GM23338 (cell line): ENCODE measurements at regions not wholly inside any gene's neighbourhood (a gene's known extent, or its start where the extent isn't known, plus 50 kb on each side); places are given as distances from the start of the nearest gene placed in this dataset.

Experiments used
- ATAC-seq: fragments of 200-7000 bp; cut with Tn5 transposase; 3 replicates; pipeline ENCODE4 v1.9.1; 2020
- DNase-seq: peaks from one replicate; pipeline ENCODE4 v3.0.0-alpha.2; 2015; ENCODE audit warnings: low spot score
- H2AFZ ChIP-seq: fragments of 200-600 bp; sonication (generic); 2 replicates; pipeline ENCODE4 v1.8.0; 2016; ENCODE audit warnings: antibody characterized with exemption, mild to moderate bottlenecking, moderate library complexity
- H3F3A ChIP-seq: fragments of 200-600 bp; sonication (generic); replicated peaks from 2 replicates; pipeline ENCODE4 v1.8.0; 2017; ENCODE audit warnings: antibody characterized with exemption, mixed run types, low read depth
- H3K27ac ChIP-seq: fragments of 200-600 bp; sonication (generic); 2 replicates; pipeline ENCODE4 v1.6.1; 2016; ENCODE audit warnings: low read depth
- H3K27me3 ChIP-seq: fragments of 200-600 bp; sonication (generic); 2 replicates; pipeline ENCODE4 v1.8.0; 2016; ENCODE audit warnings: mild to moderate bottlenecking, mixed run types, moderate library complexity; ENCODE audit not compliant: insufficient read depth
- H3K36me3 ChIP-seq: fragments of 200-600 bp; sonication (generic); 2 replicates; pipeline ENCODE4 v1.8.0; 2016; ENCODE audit warnings: mild to moderate bottlenecking; ENCODE audit not compliant: insufficient read depth
- H3K4me1 ChIP-seq: fragments of 200-600 bp; sonication (generic); 2 replicates; pipeline ENCODE4 v1.8.0; 2016; ENCODE audit warnings: mild to moderate bottlenecking, moderate library complexity; ENCODE audit not compliant: insufficient read depth
- H3K4me2 ChIP-seq: fragments of 200-600 bp; sonication (generic); 2 replicates; pipeline ENCODE4 v1.7.1; 2017; ENCODE audit warnings: mixed run types
- H3K4me3 ChIP-seq: fragments of 200-600 bp; sonication (generic); 2 replicates; pipeline ENCODE4 v1.6.1; 2016; ENCODE audit warnings: mixed run types
- H3K79me2 ChIP-seq: fragments of 200-600 bp; sonication (generic); replicated peaks from 2 replicates; pipeline ENCODE4 v1.8.0; 2017; ENCODE audit warnings: mild to moderate bottlenecking; ENCODE audit not compliant: insufficient read depth
- H3K9me2 ChIP-seq: fragments of 200-600 bp; sonication (generic); 2 replicates; pipeline ENCODE4 v1.8.0; 2017; ENCODE audit not compliant: insufficient read depth
- H4K20me1 ChIP-seq: fragments of 200-600 bp; sonication (generic); replicated peaks from 2 replicates; pipeline ENCODE4 v1.8.0; 2017; ENCODE audit warnings: mild to moderate bottlenecking; ENCODE audit not compliant: insufficient read depth
- H3K27ac Mint-ChIP-seq: 2 replicates; pipeline ENCODE4 v1.8.0; 2020; ENCODE audit warnings: inconsistent platforms, mild to moderate bottlenecking, moderate library complexity, mixed read lengths
- H3K27me3 Mint-ChIP-seq: 3 replicates; pipeline ENCODE4 v1.8.0; 2022; ENCODE audit warnings: low read depth, mild to moderate bottlenecking, moderate library complexity, mixed read lengths, inconsistent platforms; ENCODE audit not compliant: insufficient read depth, poor library complexity
- H3K36me3 Mint-ChIP-seq: 3 replicates; pipeline ENCODE4 v1.8.0; 2021; ENCODE audit warnings: low read depth, mild to moderate bottlenecking, inconsistent platforms, moderate library complexity, mixed read lengths
- H3K4me1 Mint-ChIP-seq: 3 replicates; pipeline ENCODE4 v1.8.0; 2020; ENCODE audit warnings: mild to moderate bottlenecking, inconsistent platforms, mixed read lengths
- H3K4me3 Mint-ChIP-seq: 3 replicates; pipeline ENCODE4 v1.8.0; 2021; ENCODE audit warnings: moderate library complexity, mild to moderate bottlenecking, inconsistent platforms, mixed read lengths
- H3K9me3 Mint-ChIP-seq: 3 replicates; pipeline ENCODE4 v1.8.0; 2020; ENCODE audit warnings: moderate library complexity, mild to moderate bottlenecking, inconsistent platforms, mixed read lengths
- CREB1 ChIP-seq: fragments of 250-450 bp; sonication (Bioruptor Pico); IDR thresholded peaks from 2 replicates; pipeline ENCODE4 v1.5.0; 2020; ENCODE audit warnings: low read depth, mild to moderate bottlenecking, moderate library complexity
- CTCF ChIP-seq, 2 experiments: fragments of 200-600 bp in 1 of 2; sonication (generic) in 1 of 2; conservative IDR thresholded peaks; 2 replicates each; pipeline versions ENCODE4 v1.5.1 to v1.6.1; 2016 to 2017; ENCODE audit warnings: antibody characterized with exemption in 2 of 2, low read depth in 2 of 2, mild to moderate bottlenecking in 2 of 2, moderate library complexity in 1 of 2
- EZH2 ChIP-seq: fragments of 200-600 bp; sonication (generic); IDR thresholded peaks from one replicate; pipeline ENCODE4 v1.8.0; 2017; ENCODE audit warnings: antibody characterized with exemption, mild to moderate bottlenecking, low read depth; ENCODE audit not compliant: unreplicated experiment
- EZH2phosphoT487 ChIP-seq: fragments of 200-600 bp; sonication (generic); IDR thresholded peaks from one replicate; pipeline ENCODE4 v1.8.1; 2018; ENCODE audit warnings: antibody characterized with exemption; ENCODE audit not compliant: unreplicated experiment
- JUNB ChIP-seq: IDR thresholded peaks from one replicate; pipeline ENCODE4 v1.6.1; 2016; ENCODE audit warnings: antibody characterized with exemption; ENCODE audit not compliant: unreplicated experiment
- NANOG ChIP-seq: IDR thresholded peaks from 2 replicates; pipeline ENCODE4 v1.6.1; 2016; ENCODE audit warnings: antibody characterized with exemption, borderline replicate concordance
- POLR2AphosphoS5 ChIP-seq: IDR thresholded peaks from 2 replicates; pipeline ENCODE4 v1.6.1; 2016; ENCODE audit warnings: antibody characterized with exemption, low read depth
- STAT1 ChIP-seq: IDR thresholded peaks from one replicate; pipeline ENCODE4 v1.6.1; 2016; ENCODE audit warnings: antibody characterized with exemption; ENCODE audit not compliant: unreplicated experiment
- ZNF114 ChIP-seq: fragments of 250-450 bp; sonication (Bioruptor Pico); IDR thresholded peaks from 2 replicates; pipeline ENCODE4 v1.5.0; 2020; ENCODE audit warnings: mild to moderate bottlenecking, moderate library complexity
- ZNF331 ChIP-seq: fragments of 250-450 bp; sonication (Bioruptor Pico); IDR thresholded peaks from 2 replicates; pipeline ENCODE4 v1.5.0; 2020; ENCODE audit warnings: low read depth, mild to moderate bottlenecking, moderate library complexity
- TF ChIP-seq, protein P1 (sequence below): IDR thresholded peaks from one replicate; pipeline ENCODE4 v1.6.1; 2018; ENCODE audit warnings: antibody characterized with exemption; ENCODE audit not compliant: unreplicated experiment
- TF ChIP-seq, protein P2 (sequence below): fragments of 250-450 bp; sonication (Bioruptor Pico); IDR thresholded peaks from 2 replicates; pipeline ENCODE4 v1.5.0; 2020; ENCODE audit warnings: mild to moderate bottlenecking, moderate library complexity
- TF ChIP-seq, protein P3 (sequence below): IDR thresholded peaks from 2 replicates; pipeline ENCODE4 v1.6.1; 2016; ENCODE audit warnings: antibody characterized with exemption

- TF ChIP-seq EZH2phosphoT487 (no peak), CTCF (conservative IDR thresholded peaks at IDR 0.05; ENCODE audit: low read depth in 2 of 2) (no peak), ZNF114 (no peak), ZNF331 (CRISPR knock-in tag) (no peak), POLR2AphosphoS5 (no peak), CREB1 (CRISPR knock-in tag) (no peak), NANOG (no peak), EZH2 (no peak), STAT1 (no peak)
- TF ChIP-seq, protein P1, sequence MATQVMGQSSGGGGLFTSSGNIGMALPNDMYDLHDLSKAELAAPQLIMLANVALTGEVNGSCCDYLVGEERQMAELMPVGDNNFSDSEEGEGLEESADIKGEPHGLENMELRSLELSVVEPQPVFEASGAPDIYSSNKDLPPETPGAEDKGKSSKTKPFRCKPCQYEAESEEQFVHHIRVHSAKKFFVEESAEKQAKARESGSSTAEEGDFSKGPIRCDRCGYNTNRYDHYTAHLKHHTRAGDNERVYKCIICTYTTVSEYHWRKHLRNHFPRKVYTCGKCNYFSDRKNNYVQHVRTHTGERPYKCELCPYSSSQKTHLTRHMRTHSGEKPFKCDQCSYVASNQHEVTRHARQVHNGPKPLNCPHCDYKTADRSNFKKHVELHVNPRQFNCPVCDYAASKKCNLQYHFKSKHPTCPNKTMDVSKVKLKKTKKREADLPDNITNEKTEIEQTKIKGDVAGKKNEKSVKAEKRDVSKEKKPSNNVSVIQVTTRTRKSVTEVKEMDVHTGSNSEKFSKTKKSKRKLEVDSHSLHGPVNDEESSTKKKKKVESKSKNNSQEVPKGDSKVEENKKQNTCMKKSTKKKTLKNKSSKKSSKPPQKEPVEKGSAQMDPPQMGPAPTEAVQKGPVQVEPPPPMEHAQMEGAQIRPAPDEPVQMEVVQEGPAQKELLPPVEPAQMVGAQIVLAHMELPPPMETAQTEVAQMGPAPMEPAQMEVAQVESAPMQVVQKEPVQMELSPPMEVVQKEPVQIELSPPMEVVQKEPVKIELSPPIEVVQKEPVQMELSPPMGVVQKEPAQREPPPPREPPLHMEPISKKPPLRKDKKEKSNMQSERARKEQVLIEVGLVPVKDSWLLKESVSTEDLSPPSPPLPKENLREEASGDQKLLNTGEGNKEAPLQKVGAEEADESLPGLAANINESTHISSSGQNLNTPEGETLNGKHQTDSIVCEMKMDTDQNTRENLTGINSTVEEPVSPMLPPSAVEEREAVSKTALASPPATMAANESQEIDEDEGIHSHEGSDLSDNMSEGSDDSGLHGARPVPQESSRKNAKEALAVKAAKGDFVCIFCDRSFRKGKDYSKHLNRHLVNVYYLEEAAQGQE: no peak
These were observed 157.1 kb upstream of the SYT6 start (continued) for GRCh38 chr1:114310695-114311271.

GRCh38 chr1:114302821-114303220 is 149.2 kb upstream of the SYT6 start:
- 0 out of 2 replicates have a peak, but pooled peaks cover 4% of the 10 kb centered on the region for H3K27me3 ChIP-seq
- no peaks in the 10 kb centered on the region for H3K36me3 ChIP-seq
- no peaks in the 10 kb centered on the region for H3K79me2 ChIP-seq
- no peak overlapping the region for H3K27ac Mint-ChIP-seq
- peaks cover 3% of the 10 kb centered on the region for H3K27me3 Mint-ChIP-seq
- H2AFZ ChIP-seq: no peak overlapping the region
- no peaks in the 10 kb centered on the region for H3K4me1 Mint-ChIP-seq
- peaks cover 39% of the 10 kb centered on the region for H3K9me3 Mint-ChIP-seq
- no peak overlapping the region for H3K4me2 ChIP-seq
- no peak for DNase-seq
- H3K4me1 ChIP-seq: no peaks in the 10 kb centered on the region
- no peak overlapping the region for H3K27ac ChIP-seq
- H3K4me3 Mint-ChIP-seq: no peak overlapping the region
- H3K4me3 ChIP-seq: no peak overlapping the region
- H4K20me1 ChIP-seq: no peaks in the 10 kb centered on the region
- peaks cover 21% of the 10 kb centered on the region; the same call in 2 of the 3 replicates for H3K36me3 Mint-ChIP-seq
- no peaks in the 10 kb centered on the region for H3F3A ChIP-seq
- peaks cover 11% of the 10 kb centered on the region; the same call in 1 of the 2 replicates for H3K9me2 ChIP-seq
- ATAC-seq: no peak
- TF ChIP-seq, protein P2, sequence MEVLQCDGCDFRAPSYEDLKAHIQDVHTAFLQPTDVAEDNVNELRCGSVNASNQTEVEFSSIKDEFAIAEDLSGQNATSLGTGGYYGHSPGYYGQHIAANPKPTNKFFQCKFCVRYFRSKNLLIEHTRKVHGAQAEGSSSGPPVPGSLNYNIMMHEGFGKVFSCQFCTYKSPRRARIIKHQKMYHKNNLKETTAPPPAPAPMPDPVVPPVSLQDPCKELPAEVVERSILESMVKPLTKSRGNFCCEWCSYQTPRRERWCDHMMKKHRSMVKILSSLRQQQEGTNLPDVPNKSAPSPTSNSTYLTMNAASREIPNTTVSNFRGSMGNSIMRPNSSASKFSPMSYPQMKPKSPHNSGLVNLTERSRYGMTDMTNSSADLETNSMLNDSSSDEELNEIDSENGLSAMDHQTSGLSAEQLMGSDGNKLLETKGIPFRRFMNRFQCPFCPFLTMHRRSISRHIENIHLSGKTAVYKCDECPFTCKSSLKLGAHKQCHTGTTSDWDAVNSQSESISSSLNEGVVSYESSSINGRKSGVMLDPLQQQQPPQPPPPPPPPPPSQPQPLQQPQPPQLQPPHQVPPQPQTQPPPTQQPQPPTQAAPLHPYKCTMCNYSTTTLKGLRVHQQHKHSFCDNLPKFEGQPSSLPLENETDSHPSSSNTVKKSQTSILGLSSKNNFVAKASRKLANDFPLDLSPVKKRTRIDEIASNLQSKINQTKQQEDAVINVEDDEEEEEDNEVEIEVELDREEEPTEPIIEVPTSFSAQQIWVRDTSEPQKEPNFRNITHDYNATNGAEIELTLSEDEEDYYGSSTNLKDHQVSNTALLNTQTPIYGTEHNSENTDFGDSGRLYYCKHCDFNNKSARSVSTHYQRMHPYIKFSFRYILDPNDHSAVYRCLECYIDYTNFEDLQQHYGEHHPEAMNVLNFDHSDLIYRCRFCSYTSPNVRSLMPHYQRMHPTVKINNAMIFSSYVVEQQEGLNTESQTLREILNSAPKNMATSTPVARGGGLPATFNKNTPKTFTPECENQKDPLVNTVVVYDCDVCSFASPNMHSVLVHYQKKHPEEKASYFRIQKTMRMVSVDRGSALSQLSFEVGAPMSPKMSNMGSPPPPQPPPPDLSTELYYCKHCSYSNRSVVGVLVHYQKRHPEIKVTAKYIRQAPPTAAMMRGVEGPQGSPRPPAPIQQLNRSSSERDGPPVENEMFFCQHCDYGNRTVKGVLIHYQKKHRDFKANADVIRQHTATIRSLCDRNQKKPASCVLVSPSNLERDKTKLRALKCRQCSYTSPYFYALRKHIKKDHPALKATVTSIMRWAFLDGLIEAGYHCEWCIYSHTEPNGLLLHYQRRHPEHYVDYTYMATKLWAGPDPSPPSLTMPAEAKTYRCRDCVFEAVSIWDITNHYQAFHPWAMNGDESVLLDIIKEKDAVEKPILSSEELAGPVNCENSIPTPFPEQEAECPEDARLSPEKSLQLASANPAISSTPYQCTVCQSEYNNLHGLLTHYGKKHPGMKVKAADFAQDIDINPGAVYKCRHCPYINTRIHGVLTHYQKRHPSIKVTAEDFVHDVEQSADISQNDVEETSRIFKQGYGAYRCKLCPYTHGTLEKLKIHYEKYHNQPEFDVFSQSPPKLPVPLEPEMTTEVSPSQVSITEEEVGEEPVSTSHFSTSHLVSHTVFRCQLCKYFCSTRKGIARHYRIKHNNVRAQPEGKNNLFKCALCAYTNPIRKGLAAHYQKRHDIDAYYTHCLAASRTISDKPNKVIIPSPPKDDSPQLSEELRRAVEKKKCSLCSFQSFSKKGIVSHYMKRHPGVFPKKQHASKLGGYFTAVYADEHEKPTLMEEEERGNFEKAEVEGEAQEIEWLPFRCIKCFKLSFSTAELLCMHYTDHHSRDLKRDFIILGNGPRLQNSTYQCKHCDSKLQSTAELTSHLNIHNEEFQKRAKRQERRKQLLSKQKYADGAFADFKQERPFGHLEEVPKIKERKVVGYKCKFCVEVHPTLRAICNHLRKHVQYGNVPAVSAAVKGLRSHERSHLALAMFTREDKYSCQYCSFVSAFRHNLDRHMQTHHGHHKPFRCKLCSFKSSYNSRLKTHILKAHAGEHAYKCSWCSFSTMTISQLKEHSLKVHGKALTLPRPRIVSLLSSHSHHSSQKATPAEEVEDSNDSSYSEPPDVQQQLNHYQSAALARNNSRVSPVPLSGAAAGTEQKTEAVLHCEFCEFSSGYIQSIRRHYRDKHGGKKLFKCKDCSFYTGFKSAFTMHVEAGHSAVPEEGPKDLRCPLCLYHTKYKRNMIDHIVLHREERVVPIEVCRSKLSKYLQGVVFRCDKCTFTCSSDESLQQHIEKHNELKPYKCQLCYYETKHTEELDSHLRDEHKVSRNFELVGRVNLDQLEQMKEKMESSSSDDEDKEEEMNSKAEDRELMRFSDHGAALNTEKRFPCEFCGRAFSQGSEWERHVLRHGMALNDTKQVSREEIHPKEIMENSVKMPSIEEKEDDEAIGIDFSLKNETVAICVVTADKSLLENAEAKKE (CRISPR knock-in tag): no peak
- TF ChIP-seq JUNB (no peak), CREB1 (CRISPR knock-in tag) (no peak)
- TF ChIP-seq, protein P3, sequence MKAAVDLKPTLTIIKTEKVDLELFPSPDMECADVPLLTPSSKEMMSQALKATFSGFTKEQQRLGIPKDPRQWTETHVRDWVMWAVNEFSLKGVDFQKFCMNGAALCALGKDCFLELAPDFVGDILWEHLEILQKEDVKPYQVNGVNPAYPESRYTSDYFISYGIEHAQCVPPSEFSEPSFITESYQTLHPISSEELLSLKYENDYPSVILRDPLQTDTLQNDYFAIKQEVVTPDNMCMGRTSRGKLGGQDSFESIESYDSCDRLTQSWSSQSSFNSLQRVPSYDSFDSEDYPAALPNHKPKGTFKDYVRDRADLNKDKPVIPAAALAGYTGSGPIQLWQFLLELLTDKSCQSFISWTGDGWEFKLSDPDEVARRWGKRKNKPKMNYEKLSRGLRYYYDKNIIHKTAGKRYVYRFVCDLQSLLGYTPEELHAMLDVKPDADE: no peak
